Activated CD8-positive, alpha-beta memory T cell treated with anti-CD3 and anti-CD28 coated beads, Interleukin-2, amount 50 U/mL, for 24 hours (primary cell): ENCODE measurements at regions not wholly inside any gene's neighbourhood (a gene's known extent, or its start where the extent isn't known, plus 50 kb on each side); places are given as distances from the start of the nearest gene placed in this dataset.

Experiments
- DNase-seq: peaks from one replicate; pipeline ENCODE4 v3.0.0-alpha.2; 2020; ENCODE audit errors: extremely low read depth

DNA sequence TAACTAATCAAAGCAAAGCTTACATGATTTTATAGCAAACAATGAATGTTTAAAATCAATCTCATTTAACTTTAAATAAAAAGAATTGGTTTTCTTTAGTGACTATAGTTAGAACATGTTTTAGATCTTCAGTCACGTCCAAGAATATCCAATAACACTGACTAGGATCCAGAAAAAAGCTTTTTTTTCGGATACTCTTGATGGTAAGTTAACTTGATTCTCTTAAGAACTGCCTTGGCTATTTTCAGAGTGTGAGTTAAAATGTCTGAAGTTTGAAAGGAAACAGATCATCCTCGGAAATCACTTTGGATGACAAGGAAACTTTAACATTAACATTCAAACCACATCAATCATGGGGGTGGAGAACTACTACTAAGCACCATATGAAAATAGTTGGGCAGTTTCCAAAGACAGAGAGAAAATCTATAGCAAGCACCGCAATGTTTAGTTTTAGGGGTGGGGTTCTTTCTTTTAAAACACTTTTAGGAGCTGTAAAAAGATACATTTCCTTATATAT, 83.7 kb upstream of the SLC27A6 start:
- no peak for DNase-seq

DNA sequence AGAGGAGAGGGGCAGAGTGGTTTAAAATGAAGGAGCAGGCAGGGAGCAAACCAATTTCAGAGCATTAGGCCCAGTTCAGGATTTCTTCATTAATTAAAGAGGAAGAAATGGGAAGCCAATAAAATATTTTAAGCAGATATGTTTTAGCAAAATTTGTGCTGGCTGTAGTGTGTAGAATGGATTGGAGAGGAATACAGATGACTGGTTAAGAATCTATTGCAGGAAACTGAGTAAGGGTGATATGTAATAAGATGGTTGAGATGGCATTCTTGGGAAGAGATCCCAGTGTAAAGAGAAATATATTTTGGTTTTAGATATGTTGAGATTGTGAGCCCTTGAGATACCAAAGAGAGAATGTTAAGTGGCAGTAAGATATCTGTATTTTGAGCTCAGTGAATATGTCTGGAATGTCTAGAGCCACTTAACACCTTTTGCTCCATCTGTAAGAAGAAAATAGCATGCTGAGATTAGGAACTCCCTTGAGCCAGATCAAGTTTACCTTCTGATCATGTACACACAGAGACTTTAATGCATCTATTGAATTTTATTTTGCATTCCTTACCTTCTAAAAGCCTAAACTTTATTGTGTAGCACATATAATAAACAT, 79.5 kb upstream of the SLC27A6 start:
- DNase-seq: no peak

DNA sequence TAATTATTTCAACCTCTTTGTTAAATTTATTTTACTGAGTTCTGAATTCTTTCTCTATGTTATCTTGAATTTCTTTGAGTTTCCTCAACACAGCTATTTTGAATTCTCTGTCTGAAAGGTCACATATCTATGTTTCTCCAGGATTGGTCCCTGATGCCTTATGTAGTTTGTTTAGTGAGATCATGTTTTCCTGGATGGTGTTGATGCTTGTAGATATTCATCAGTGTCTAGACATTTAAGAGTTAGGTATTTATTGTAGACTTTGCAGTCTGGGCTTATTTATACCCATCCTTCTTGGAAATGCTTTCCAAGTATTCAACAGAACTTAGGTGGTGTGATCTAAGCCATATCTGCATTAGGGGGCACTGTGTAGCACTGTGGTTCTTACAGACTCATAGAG, 70.2 kb upstream of the SLC27A6 start:
- DNase-seq: no peak

DNA sequence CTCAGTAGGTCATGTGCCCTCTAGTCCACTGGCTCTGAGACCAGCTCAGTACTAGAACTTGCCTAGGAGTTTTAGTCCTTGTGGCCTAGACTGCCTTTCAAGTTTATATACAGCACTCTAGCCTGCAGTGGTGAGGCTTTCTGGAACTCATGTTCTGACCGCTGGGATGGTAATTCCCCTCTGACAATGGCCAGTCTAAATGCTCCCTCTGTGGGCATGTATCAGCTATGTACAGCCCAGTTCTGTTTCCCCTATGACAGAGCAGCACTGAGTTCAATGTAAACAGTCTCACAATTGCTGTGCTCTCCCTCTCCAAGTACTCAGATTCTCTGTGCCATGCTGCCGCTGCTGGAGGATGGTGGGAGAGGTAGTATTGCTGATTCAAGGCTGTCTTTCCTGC, 68.6 kb upstream of the SLC27A6 start:
- DNase-seq: no peak

DNA sequence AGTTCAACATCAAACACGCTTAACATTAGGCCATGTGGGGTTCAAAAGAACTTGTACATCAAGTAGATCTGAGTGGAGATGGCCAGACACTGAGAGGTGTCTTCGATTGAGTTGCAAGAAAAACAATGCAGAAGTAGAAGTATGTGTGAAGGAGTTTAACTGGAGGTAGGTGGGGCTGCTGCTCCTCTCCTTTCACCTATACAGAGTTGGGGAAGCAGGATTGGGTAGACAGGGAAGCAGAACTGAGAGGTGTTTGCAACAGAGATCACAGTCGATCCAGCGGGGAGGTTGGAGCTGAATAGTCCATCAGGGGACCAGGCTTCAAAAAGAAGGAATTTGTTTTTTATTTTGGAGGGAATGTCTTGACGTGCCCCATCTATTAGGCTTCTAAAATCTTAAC, 61.7 kb upstream of the SLC27A6 start:
- no peak for DNase-seq

DNA sequence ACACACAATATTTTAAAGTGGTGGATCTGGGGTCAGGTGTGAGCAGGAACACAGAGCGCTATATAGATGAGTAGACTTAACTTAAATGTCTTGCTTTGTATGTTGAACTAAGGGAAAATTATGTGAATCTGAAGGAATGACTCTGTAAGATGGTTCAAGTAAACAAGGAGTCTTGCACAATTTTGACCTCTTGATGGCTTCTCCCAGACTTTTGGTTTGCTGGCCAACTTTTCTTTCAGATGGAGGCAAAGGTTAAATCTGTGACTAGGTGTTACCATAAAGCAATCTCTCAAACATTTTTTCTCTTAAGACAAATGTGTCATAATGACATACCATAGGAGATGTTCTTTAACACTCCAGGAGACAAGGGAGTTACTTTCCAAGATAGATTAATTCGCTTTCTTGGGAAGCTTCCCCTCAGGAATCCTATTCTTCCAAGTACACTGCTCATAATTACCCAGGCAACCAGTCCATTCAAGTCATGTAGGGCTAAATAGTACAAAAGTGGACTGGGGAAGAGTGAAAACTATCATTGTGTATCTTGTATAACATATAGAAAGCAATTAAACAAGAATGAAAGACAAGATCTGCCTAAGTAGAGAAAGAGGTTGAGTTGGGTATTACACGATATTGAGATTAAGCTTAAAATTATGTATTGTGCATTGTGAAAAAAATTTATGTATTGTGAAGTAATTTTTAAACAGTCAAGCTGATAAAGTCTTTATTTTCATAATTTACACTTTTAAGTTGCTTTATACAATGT, 60.3 kb upstream of the SLC27A6 start:
- DNase-seq: no peak

DNA sequence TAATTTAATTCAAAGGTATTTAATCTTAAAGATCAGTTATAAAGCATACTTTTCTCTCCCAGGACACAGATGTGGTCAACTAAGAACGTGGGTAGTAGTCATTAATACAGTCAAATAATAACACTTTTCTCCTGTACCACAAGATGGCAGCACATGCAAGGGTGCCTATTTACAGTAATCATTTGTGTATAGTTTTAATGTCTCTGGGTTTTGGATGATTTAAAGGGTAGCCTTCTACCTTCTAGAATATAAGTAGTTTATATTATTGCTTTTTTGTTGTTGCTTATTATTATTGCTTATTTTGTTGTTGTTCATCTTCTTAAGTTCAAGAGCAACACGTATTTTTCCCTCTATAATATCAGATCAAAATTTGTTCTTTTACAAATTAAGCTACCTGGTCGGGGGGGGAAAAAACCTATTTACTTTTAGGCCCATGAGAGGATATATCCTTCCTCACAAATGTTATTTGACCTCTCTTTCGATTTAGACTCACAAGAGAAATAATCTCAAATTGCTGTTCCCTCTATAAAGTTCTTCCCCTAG, 59.6 kb upstream of the SLC27A6 start:
- DNase-seq: no peak

DNA sequence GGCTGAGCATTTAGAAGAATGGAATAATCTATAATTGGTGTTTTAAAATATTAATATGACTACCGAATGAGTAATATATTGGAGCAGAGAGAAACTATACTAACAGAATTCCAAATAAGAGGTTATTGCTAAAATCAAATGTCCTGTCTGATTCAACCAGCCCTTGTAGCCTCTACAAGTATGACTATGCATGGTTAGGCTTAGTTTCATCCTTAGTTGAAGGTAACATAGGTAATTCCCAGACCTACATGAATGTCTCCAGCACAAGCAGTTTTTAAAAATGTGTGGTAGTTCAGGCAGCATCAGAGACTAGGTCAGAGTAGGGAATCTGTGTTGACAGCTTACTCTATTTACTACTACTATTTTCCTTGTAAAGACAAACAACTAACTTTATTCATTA, 51.7 kb upstream of the SLC27A6 start:
- no peak for DNase-seq
